DMS153 treated with DMSO at 0.1 percent for 48 hours (cell line): ENCODE measurements at regions not wholly inside any gene's neighbourhood (a gene's known extent, or its start where the extent isn't known, plus 50 kb on each side); places are given as distances from the start of the nearest gene placed in this dataset.
A peak's percentile ranks its signal among the peaks of the same experiment; 100 is the strongest.

Experiments
- DNase-seq: peaks from one replicate; lab custom pipeline; 2025; ENCODE audit not compliant: unreplicated experiment; lab: John Stamatoyannopoulos, UW

DNA sequence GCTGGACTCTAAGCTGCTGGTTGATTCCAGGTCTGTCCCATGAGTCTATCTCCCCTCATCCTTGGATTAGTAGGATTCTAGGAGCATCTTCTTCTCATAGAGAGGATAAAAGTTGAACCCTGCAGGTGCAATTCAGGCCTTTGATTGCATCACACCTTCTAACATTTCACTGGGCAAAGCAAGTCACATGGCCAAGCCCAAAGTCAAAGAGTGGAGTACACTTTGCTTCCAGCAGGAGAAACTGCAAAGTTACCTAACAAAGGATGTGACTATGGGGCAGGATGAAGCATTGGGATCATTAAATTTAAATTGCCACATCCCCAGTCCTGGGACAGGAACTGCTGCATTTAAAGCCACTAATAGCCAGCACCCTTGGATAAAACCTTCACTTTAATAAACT, 51.0 kb upstream of the EGFLAM start:
- no peak for DNase-seq

- no peak for DNase-seq
Measured at GRCh38 chr5:38202741-38203140, 55.6 kb upstream of the EGFLAM start.

DNA sequence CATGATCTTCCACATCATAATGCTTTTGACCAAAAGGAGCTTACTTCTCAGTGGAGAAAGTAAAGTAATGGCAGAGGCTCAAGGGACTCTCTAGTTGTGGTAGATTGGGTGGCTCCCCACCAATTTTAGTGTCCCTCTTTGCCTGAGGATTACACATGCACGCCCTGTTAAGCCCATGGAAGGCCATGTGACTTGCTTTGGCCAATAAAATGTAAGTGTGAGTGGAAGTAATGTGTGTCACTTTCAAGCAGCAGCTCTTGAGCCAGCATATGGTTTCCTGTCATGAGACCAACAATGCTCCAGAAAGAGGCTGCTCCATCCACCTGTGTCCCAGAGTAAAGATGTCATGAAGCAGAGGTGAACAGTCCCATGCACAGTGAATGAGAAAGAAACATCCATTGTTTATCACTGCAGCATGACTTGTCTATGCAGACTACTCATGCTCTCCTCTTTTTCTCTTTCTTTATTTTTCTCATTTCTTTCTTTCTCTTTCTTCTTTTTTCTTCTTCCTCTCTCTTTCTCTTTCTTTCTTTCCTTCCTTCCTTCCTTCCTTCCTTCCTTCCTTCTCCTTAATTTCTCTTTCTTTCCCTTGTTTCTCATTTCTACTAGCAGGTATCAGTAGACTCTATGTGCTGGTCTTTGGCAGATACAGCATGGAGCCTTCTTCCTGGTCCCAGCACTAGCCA, 57.3 kb upstream of the EGFLAM start:
- DNase-seq = no peak

DNA sequence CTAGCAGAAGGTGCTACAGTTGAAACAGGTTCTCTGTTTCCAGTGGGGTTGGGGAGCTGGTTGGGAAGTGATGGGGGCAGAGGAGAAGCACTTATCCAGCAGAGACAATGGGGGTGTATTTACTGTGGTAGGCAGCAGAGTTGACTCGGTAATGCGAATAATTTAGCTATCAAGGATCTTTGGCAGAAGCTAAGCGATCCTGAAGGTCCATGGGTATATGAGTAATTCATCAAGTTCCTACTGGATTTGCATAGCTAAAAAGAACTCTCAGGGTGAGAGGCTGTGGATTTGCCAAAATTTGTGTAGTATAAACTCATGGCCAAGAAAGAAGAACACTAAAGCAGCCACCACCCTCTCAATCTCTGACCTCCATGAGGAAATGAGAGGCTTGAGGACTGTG, 61.2 kb upstream of the EGFLAM start:
- no peak for DNase-seq

DNA sequence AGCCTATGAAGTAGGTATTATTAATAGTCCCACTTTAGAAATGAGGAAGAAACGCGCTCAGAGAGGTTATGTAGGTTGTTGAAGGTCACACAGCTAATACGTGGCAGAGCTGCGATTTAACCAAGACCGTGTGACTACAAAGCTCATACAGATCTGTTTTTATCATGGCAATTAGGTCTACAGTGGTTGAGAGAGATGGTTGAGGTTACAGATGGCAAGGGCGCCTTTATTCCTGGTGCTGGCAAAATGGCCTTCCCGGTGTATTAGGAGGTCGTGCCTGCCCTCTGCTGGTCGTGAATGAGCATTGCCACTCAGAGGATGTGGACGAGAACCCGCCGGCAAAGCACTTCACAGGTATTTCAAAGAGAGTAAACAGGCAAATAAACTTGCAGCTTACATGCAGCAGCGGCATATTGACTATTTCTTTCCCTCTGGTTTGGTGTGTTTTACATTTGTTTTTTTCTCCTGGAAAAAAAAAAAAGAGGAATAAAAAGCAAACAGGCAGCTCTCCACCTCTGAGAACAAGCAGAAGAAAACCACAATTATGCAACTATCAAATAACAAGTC, 65.3 kb upstream of the EGFLAM start:
- peak; percentile 50 for DNase-seq

DNA sequence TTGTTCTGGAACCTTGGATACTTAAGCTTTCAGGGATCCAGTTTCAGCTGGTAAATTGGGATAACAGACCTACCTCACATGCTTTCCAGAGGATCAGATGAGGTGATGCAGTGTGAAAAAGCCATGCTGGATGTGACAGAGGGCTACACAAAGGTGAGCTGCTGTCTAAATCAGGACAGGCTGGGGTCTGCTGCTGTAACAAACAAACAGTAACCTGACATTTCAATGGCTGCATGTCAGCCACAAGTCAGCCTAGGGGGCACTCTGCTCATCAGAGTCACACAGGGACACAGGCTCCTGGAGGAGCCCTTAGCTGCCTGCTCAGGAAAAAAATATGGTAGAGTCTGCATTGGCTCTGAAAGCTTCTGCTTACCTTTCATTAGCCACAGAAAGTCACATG, 66.7 kb upstream of the EGFLAM start:
- no peak for DNase-seq

- no peak for DNase-seq
Measured at GRCh38 chr5:38190111-38190510, 68.2 kb upstream of the EGFLAM start.

DNA sequence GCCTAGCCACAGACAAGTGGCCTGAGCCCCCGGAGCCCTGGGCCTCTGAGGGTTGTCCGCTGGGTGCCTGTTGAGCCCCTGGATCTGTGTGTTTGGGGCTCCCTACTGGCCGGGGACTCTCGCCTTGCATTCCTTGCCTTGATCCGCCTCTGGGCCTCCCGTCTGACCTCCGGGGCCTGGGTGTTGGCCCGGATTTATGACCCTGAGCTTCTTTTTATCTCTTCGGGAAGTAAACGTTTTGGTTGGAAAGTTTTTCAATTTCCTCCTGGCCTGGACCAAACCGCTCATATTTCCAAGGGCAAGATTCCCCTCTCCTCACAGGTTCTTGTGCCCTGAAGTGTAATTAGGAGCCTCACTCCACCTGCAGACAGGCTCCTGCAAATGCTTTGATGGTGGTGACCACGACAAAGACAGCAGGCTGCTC, 69.3 kb upstream of the EGFLAM start:
- DNase-seq = no peak

GRCh38 chr5:38188591-38188990, 69.8 kb upstream of the EGFLAM start:
- no peak for DNase-seq

DNA sequence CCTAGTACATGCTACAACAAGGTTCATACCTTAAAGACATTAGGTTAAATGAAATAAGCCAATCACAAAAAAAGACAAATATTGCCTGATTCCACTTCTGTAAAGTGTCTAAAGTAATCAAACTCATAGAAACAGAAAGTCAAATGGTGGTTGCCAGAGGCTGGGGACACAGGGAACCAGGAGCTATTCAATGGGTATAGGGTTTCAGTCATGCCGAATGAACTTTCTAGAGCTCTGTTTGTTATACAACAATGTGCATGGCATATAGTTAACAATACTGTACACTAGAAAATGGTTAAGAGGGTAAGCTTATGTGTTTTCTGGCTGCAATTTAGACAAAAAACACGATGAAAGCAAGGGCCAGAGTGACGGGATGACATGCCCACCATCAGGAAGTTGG, 70.8 kb upstream of the EGFLAM start:
- DNase-seq = no peak

DNA sequence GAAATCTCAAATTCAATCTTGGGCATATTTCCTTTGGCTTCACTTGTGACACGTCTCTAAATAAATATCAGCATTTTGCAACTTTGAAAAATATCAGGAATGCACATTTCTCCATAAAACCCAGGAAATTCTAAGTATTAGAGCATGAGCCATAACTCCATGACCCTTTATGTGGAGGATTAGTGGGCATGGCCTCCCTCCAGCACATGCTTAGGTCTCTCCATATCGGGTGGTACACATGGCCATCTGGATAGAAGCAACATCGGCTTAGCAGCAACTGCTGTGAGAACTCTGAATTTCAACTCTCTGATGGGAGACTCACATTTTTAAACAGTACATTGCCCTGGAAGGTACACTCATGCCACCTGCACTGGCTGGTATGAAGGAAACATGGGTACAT, 73.7 kb upstream of the EGFLAM start:
- DNase-seq = no peak

DNA sequence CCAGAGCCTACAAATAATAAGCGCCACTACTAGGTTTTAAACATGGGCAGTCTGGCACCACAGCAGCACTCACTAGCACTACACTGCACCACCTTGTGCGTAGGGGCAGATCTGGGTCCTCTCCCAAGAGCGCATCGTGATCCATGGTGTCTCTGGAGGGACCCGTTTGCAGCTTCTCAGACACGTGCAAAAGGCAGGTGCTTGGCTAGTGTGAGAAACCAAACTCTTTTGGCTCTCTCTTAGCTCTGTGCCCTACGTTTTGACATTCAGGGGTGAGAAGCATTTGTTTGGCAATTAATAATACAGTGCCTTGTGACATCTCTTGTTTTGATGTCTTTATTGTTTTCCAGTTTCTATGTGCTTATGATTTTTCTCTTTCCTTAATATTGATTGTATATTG, 75.4 kb upstream of the EGFLAM start:
- DNase-seq = no peak

DNA sequence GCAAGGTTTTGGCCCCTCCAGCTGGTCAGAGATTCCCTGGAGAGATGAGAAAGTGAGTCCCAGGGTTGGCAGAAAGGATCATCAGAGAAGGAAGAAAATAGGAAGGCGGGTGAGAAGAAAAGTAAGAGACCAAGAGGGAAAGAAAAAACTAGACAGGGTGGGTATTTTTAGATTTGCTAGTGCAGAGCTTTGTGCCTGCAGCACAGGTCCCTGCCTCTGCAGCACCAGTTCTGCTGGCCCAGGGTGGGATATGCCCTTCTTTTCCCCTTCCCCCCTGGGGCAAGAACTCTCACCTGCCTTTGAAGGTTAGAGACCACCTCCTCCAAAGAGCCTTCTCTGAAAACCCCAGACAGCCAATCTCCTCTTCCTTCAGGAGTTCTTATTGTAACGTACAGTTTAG, 90.3 kb upstream of the EGFLAM start:
- DNase-seq = no peak

DNA sequence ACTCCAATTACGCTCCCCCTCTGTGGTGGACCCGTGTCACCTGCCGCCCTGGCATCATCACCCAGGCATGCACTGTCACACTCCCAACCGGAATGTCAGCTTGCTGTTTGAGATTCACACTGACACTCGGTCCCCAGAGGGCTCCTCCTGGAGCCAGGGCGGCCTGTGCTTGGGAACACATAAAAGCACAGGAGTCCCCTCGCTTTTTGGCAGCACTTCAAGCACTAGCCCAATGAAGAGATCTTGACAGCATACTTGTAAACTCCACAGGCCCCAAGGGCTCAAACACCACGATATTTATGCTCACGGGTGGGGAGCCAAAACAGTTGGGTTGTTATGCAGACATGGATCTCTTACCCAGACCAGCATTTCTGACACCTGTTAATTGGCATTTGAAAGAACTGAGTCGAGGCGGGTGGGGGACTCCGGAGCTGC, 90.8 kb upstream of the EGFLAM start:
- no peak for DNase-seq

DNA sequence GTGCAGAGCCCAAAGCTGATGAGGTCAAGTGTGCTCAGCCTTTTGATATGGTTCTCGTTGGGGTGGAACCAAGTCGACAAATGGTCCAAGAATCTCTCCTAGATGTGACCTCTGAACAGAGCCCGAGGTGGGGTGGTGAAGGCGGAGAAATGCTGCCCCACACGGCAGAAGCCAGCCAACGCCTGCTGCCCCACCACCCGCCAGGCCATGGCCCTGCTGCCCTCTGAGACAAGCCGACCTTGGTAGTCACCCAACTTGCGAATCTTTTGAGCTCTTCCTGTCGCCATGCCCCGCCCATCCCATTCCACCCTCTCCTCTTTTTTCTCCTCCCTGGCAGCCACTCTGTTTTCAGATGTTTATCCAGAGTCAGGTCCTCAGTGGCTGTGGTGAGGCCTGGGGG, 91.5 kb upstream of the EGFLAM start:
- DNase-seq = no peak

GRCh38 chr5:38165435-38165834, 92.9 kb upstream of the EGFLAM start:
- DNase-seq = no peak

DNA sequence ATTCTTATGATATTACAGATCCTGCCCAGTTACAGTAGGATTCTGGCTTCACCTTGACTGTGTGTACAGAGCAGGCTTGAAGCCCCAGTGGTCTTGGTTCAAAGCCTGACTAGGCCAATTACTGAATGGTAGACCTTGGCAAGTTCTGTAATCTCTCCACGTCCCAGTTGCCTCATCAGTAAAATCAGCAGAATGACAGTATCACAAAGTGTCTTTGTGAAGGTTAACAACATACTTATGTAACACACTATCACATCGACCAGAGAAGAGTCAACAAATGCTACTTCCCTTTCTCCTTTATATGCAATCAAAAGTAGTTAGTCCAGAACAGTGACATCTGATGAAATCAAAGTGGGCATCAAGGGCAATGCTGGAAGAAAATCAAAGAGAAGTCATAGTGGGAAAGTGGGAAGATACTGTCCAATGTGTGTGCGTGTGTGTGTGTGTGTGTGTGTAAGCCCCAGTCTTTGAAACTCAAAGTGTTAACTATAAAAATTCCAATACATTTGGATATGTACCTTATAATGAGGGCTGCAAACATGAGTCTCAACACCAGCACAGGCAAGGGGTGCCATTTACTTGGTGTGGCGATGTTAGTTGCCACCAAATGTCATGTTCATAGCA, 93.5 kb upstream of the EGFLAM start:
- DNase-seq = no peak

- DNase-seq = no peak
Measured at GRCh38 chr5:38163636-38164237, 94.6 kb upstream of the EGFLAM start.

- DNase-seq = no peak
Measured at GRCh38 chr5:38162625-38163024, 95.7 kb upstream of the EGFLAM start.

DNA sequence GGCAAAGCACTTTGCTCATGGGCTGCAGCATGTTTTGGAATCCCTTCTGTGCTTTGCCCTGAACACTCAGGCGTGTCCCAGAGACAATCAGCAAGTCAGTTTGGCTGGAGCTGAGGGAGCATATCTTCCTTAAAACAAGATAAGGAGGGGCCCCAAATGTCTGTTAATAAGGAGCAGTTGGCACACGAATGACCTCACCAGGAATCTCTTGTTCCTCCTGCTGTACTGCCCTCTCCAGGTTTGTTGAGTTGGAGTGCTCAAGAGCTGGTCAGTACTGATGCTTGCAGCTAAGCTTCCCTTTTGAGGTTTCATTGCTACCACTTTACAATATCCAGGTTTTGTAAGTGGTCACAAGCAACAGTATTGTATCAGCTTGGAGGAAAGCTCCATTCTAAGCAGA, 101.3 kb upstream of the EGFLAM start:
- no peak for DNase-seq

- no peak for DNase-seq
Measured at GRCh38 chr5:38154615-38155204, 103.6 kb upstream of the EGFLAM start.

GRCh38 chr5:38151878-38152277, 106.5 kb upstream of the EGFLAM start:
- DNase-seq = no peak
